GM21390 (cell line): ENCODE measurements at regions not wholly inside any gene's neighbourhood (a gene's known extent, or its start where the extent isn't known, plus 50 kb on each side); places are given as distances from the start of the nearest gene placed in this dataset.
"Not testable (repeated sequence)": the region's sequence is repeated elsewhere in the genome, so short reads cannot be mapped to it uniquely, and the experiment has no call there.

Source experiments
- ATAC-seq: cut with Tn5 transposase; IDR thresholded peaks from one replicate; pipeline ENCODE4 v1.9.1; 2021; ENCODE audit not compliant: unreplicated experiment

DNA sequence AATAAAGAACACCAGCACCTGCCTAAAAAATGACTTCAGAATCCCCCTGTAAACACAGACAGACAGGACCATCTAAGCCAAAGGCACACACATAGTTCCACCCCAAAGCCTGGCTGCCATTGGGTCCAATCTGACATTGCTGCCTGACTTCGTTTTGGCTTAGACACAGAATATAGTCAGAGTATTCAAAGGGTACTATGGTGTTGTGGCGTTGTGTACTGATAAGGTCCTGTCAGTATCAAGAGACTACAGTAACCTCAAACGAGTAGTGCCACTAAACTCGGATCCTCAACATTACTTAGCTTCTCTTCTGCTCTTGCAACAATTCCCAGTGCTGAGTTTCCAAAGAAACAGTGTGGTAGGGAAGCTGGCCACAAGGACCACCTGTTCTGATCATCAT is 169.3 kb upstream of the NR5A2 start:
- ATAC-seq = no peak

DNA sequence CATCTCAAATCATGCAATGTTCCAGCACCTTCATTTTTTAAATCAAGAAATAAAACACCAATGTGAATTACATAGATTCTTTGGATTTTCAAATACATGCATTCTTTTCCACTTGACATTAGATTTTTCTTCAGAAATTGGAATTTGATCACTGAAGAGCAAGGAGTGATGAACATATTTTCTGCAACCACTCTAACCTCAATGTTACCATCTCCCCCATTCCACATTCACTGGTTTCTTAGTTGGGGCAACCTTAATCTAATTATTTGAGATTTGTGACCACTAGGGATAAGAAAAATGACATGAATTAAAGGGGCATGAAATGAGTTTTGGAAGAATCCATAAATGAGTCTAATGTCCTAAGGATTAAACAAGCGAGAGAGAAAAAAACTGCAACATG is 168.7 kb upstream of the NR5A2 start:
- no peak for ATAC-seq

DNA sequence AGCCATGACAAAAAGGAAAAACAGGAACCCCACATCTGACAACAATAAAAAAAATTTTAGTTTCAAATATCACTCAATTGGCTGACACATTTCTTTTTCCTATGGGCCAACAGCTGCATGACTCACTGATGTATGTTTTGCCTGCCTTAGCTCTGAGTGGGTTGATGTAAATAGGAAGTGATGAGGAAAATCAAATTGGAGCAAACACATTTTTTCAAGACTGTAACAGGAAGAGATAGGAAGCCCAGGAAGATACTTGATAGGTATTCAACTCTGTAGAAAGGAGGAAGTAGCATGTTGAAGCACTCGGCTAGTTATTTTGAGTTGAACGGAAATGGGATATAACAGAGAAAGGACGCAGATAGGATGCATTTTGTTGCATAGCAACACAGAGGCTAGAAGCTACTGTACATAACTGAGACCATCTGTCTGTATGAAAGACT is 168.0 kb upstream of the NR5A2 start:
- ATAC-seq = no peak

DNA sequence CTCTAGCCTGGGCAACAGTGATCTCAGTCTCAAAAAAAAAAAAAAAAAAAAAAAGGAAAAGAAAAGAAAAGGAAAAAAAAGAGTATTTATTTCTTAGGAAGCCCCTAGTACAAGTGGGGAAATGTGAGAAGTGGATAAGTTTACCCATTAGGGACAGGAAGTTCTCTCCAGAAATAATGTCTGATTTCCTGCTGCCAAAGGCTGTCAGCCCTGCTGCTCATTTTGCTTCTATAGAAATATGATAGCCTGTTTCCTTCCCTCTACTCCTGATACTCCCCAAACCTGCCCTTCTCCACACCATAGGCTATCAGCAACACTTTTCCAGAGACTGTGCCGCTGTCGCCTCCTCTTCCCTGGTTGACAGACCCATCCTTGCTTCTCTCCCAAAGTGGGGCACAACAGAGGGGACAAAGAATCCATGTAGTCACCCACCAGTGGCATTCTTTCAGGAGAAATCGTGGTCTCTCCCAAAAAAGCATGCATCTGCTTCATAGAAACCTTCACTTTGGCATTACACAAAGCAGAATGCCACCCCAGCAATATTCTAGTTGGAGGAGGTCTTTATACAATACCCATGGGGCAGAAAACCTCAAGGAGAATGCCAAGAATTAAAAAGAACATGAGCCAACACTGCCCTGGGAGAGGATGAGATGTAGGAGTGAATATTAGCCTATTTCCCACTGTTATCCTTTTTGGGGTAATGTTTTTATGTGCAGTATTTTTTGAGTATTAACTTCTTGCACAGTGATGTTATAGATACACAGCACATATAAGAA is 166.3 kb upstream of the NR5A2 start:
- no peak for ATAC-seq

DNA sequence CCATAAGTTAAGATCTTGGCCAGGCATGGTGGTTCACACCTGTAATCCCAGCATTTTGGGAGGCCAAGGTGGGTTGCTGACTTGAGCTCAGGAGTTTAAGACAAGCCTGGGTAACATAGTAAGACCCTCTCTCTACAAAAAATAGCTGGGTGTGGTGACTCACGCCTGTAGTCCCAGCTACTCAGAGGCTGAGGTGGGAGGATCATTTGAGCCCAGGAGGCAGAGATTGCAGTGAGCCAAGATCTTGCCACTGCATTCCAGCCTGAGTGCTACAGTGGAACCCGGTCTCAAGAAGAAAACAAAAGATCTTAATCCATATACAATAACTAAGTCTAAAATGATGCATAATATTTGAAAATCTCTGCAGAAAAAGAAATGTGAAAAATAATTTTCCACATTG is 165.5 kb upstream of the NR5A2 start:
- no peak for ATAC-seq

DNA sequence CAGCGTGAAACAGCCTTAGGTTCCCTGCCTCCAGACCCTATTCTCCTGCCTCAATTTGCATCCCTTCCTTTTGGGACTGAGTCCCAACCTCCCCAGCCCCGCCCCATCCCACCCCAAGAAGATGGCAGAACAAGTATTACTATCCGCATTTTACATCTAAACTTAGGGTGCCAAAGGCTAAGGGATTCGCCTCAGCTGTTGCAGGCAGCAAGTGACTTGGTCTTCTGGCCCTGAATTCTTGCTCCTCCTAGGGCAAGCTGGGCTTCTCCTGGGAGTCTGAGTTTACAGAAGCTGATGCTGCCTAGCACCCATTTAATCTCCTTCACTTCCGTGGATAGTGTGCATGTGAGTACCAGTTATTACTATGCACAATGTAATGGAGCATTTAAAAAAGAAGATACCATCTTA is 161.3 kb upstream of the NR5A2 start:
- ATAC-seq = no peak

DNA sequence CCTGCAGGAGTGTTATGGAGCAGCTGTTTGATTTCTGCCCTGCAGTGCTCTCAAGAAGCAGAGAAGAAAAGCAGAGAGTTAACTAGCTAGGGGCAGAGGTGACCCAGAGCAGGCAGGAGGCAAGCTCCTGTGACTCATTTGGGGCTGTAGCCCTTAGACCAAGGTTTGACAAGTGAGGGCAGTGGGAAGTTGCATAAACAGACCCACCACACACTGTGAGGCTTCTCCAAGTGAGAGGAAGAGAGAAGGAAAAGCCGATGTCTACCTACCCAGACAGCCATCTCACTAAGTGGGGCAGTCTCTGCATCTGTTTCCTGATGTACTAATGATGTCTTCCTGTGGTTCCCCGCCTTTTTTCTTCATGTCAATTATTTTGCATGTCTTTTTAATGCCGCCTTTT is 159.9 kb upstream of the NR5A2 start:
- no peak for ATAC-seq

DNA sequence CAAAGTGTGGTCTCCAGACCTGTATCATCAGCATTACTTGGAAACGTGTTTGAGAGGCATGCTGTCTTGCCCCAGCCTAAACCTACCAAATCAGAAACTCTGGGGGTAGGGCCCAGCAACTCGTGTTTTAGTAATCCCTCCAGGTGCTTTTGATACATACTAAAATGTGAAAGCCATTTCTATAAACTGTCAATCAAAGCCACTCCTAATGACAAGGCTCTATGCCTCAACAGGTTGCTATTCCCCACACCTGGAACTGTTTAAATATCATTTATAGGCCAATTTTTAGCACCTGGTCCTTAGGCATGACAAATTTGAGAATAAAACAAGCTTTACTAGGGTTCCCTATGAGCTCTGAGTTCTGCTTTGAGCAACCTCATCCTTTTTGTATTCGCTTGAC is 158.7 kb upstream of the NR5A2 start:
- no peak for ATAC-seq

DNA sequence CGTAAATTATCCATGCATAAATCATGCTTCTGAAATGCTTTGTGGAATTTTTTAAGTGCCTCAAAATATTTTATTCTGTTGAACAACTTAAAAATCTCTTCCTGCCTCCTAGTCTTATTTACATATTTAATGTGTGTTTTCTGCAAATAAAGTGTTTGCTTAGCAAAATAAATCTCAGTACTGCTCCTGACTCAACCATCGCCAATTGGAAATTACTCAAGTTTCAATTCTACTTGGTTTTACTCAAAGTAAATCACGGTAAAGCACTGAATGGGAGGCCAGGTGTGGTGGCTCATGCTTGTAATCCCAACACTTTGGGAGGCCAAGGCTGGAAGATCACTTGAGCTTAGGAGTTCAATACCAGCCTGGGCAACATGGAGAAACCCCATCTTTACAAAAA is 152.2 kb upstream of the NR5A2 start:
- no peak for ATAC-seq

DNA sequence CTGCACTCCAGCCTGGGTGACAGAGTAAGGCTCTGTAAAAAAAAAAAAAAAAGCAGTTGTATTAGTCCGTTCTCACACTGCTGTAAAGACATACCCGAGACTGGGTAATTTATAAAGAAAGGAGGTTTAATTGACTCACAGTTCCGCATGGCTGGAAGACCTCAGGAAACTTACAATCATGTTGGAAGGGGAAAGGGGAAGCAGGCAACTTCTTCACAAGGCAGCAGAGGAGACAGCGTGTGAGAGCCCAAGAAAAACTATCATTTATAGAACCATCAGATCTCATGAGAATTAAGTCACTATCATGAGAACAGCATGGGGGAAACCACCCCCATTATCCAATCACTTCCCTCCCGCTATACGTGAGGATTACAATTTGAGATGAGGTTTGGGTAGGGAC is 151.7 kb upstream of the NR5A2 start:
- ATAC-seq = no peak

DNA sequence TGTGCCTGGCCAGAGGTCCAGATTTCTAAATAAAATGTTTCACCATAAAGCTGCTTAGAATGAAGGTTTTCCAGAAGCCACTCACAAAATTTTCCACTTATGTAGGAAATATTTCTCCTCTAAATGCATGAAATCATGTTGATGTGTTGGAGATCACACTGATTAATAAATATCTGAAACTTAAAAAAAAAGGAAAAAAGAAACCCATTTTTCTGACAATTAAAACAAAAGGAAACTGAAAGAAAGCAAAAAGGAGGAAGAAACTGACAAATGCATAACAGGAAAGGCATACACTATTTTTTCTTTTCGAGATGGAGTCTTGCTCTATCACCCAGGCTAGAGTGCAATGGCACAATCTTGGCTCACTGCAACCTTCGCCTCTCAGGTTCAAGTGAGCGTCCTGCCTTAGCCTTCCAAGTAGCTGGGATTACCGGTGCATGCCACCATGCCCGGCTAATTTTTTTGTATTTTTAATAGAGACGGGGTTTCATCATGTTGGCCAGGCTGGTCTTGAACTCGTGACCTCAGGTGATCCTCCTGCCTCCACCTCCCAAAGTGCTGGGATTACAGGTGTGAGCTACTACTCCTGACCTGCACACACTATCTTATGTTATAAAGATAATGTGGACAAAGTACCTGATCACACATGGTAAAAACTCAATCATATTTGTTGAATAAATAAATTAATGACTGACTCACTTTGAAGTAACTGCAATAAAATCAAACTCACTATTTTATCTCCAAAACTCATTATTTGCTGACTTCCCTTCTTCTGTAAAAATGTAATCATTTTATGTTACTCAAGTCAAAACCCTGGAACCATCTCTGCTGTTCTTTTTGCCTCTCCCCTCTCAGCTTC is 149.8 kb upstream of the NR5A2 start:
- ATAC-seq = no peak

DNA sequence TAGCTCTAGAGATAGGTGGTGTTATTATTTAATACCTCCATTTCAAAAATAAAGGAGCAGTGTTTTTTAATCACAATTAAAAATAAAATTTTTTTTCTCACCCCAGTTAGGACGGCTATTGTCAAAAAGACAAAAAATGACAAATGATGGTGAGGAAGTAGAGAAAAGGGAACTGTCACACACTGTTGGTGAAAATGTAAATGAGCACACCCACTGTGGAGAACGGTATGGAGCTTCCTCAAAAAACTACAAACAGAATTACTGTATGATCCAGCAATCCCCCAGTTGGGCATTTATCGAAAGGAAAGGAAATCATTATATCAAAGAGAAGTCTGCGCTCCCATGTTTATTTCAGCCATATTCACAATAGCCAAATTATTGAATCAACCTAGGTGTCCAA is 148.7 kb upstream of the NR5A2 start:
- ATAC-seq = no peak

DNA sequence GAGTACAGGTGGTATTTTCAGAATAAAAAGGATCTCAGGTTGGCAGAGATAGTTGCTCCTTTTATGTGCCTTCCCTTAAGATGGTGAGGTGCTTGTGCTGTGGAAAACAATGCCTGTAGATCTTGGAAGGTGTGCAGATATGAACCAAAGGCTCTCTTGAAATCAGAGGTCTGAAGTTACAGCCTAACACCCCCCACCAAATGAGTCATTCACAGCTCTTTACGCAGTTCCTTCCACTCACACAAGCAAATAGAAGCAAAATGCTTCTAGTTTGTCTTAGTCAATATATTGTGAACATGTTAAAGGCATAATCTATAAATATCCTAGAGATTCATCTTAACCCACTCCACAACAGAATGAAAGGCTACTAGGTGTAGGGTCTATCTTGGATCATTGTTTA is 128.9 kb upstream of the NR5A2 start:
- ATAC-seq = no peak

DNA sequence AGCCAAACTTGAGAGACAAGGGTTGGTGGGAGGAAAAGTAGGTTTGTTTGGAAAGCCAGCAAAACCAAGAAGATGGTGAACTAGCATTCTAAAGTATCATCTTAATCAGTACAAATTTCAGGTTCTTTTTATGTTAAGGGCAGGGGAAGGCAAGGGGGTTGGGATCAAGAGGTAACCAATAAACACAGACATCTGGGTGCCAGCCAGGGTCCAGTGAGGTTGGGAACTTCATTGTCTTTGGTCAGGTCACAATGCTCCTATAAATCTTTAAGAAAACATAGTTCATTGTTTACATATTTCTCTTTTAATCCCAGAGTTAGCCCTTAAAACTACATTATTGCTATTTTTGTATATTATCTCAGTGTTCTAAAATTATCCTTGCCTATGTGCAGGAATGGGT is 126.2 kb upstream of the NR5A2 start:
- no peak for ATAC-seq

DNA sequence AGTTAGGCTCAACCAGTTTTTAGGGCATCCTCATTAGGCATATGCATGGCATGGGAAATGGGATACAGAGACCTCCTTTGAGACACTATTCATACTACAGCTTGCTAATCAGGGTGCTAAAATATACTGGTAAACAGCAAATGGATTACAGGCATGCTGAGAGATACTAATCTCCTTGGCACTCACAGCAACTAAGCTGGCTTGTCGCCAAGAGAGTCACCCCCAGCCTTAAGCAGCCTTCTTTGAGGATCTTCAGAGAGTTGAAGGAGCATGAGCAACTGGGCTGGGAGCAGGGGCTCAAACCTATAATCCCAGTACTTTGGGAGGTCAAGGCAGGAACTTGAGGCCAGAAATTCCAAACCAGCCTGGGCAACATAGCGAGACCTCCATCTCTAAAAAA is 120.1 kb upstream of the NR5A2 start:
- no peak for ATAC-seq

DNA sequence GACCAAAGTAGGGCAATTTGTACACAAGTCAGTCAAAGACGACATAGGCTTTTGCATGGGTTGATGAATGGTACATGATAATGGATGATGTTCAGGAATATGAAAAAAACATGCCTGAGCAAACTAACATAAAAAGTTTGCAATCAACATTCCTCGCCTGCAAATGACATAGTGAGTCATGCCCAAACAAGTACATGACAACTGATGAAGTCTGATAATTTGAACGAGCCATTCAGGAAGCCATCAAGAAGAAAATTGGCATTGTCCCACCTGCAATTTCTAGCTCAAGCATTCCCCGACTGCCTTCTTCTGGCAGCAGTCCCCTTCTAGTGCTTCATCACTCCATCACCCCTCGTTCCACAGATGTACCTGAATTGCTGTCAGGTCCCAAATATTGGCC is 118.4 kb upstream of the NR5A2 start:
- ATAC-seq = no peak

DNA sequence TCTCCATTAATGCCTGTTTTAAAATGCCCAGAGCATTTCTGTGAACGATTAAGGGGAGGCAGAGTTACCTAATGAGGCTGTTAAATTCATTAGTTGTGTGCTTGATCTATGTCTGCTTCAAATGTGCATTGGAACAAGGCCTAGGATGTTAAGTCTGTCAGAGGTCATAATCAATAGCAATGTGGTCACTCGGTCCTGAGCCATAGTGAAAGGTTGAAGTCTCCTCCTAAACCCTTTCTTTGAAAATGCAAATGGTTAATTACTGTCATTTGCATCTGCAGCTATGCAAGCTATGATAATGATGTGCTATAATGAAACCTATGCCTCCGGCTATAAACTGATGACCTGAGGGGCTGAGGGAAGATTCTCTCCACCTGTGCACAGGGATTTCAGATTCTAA is 114.2 kb upstream of the NR5A2 start:
- ATAC-seq = no peak

DNA sequence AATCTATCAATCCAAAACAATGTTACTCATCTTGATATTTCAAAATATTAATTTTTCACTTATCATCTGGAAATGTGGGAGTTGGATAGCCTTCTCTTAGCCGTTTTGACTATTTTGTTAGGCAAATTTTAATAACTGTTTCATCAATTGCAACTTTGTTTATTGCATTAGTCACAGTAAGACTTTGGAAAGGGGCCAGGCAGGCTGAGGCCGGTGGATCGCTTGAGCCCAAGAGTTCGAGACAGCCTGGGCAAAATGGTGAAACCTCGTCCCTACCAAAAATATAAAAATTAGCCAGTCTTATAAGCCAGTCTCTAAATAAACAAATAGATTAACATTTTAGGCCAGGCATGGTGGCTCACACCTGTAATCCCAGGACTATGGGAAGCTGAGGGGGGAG is 113.0 kb upstream of the NR5A2 start:
- no peak for ATAC-seq

DNA sequence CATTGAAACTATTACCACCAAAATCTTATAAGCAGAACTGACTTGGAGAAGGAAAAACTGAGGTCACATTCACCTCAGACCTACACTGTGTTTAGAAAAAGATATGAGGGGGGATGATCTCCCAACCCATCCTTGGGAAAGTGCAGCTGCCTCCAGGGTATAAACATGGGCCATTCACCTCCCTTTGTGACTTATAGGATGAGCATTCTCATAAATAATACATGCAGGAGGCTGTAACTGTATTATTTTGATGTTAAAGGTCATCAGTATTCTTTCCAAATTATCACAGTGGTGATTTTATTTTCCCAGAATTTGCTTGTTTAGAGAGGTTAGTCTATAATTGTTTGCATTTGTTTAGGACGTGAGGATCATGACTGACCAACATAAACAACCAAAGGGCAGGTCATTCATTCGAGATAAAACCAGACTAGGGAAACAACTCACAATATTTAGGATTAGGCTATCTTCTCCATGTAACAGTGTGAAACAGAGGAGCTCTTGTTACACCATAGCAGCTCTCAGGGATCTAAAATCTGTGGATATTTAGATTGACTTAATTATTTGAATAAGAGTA is 109.2 kb upstream of the NR5A2 start:
- ATAC-seq = no peak

DNA sequence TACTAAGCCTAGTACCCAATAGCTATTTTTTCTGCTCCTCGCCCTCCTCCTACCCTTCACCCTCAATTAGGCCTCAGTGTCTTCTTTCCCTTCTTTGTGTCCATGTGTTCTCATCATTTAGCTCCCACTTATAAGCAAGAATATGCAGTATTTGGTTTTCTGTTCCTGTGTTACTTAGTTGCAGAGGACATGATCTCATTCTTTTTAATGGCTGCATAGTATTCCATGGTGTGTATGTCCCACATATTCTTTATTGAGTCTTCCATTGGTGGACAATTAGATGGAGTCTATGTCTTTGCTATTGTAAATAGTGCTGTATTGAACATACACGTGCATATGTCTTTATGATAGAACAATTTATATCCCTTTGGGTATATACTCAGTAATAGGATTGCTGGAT is 106.9 kb upstream of the NR5A2 start:
- ATAC-seq = no peak

DNA sequence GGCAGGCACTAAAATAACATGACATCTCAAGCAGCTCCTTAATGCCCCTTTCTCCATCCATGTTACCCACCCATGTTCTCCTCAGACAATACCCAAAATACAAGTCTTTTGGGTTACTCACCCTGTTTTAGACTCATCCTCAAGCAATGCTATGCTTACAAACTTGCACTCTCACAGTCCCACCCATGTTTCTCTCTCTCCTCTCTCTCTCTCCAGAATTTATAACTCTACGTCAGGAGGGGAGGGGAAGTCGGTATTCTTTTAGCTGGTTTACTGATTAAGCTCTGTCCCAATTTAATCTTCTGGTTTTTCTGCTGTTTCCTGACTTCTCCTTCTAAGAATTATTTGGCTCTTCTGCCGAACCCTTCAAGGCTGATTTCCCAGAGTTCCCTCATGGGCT is 98.0 kb upstream of the NR5A2 start:
- ATAC-seq = no peak

DNA sequence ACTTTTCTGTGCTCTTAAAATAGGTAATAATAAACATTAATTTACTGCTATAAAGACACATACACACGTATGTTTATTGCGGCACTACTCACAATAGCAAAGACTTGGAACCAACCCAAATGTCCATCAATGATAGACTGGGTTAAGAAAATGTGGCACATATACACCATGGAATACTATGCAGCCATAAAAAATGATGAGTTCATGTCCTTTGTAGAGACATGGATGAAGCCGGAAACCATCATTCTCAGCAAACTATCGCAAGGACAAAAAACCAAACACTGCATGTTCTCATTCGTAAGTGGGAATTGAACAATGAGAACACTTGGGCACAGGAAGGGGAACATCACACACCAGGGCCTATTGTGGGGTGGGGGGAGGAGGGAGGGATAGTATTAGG is 97.4 kb upstream of the NR5A2 start:
- not testable (repeated sequence) for ATAC-seq
